A673 (cell line): ENCODE measurements at regions not wholly inside any gene's neighbourhood (a gene's known extent, or its start where the extent isn't known, plus 50 kb on each side); places are given as distances from the start of the nearest gene placed in this dataset.

ENCODE experiments used
- BruUV-seq: library from RNA; stranded (reverse); fragments of 400-500 nt; replicated peaks from 2 replicates; lab custom pipeline; 2021; lab: Mats Ljungman, UMichigan
- CTCF ChIA-PET: fragments of 300-600 bp; sonication (Branson Sonifier 250); formaldehyde crosslinking; loops from one replicate; lab custom pipeline; 2022; ENCODE audit warnings: antibody characterized with exemption; lab: Charles Lee
- POLR2A ChIA-PET: fragments of 300-600 bp; sonication (Branson Sonifier 250); formaldehyde crosslinking; loops from one replicate; lab custom pipeline; 2022; ENCODE audit warnings: antibody characterized with exemption; ENCODE audit not compliant: low non-redundant PET; lab: Charles Lee
- DNase-seq: peaks from one replicate; pipeline ENCODE4 v3.0.0-alpha.2; 2015; ENCODE audit warnings: low spot score
- H3K27ac ChIP-seq: fragments of 200-600 bp; sonication (generic); 2 replicates; pipeline ENCODE4 v1.5.1; 2016; ENCODE audit warnings: mixed run types, low read depth, mild to moderate bottlenecking, mixed read lengths, antibody characterized with exemption, low read length; ENCODE audit not compliant: poor library complexity, severe bottlenecking
- H3K27me3 ChIP-seq: fragments of 200-600 bp; sonication (generic); replicated peaks from 2 replicates; pipeline ENCODE4 v1.6.1; 2017; ENCODE audit warnings: mixed run types, low read depth, mild to moderate bottlenecking, mixed read lengths, antibody characterized with exemption, low read length; ENCODE audit not compliant: insufficient read depth, poor library complexity
- H3K36me3 ChIP-seq: fragments of 200-600 bp; sonication (generic); 2 replicates; pipeline ENCODE4 v1.6.1; 2016; ENCODE audit warnings: mixed run types, mild to moderate bottlenecking, mixed read lengths, antibody characterized with exemption, low read length; ENCODE audit not compliant: insufficient read depth, poor library complexity, severe bottlenecking
- H3K4me1 ChIP-seq: fragments of 200-600 bp; sonication (generic); 2 replicates; pipeline ENCODE4 v1.6.1; 2017; ENCODE audit warnings: mixed run types, mild to moderate bottlenecking, mixed read lengths, antibody characterized with exemption, low read length; ENCODE audit not compliant: insufficient read depth, poor library complexity, severe bottlenecking
- H3K4me3 ChIP-seq: fragments of 200-600 bp; sonication (generic); 2 replicates; pipeline ENCODE4 v1.5.1; 2016; ENCODE audit warnings: low read depth, mixed run types, mild to moderate bottlenecking, mixed read lengths, low read length; ENCODE audit not compliant: poor library complexity, severe bottlenecking
- H3K9me3 ChIP-seq: fragments of 200-600 bp; sonication (generic); 2 replicates; pipeline ENCODE4 v1.6.1; 2016; ENCODE audit warnings: mixed run types, low read depth, mild to moderate bottlenecking, mixed read lengths, antibody characterized with exemption, low read length; ENCODE audit not compliant: poor library complexity, severe bottlenecking
- CTCF ChIP-seq: fragments of 300-800, 200-600 bp; sonication (generic); conservative IDR thresholded peaks from 2 replicates; pipeline ENCODE4 v1.5.1; 2017; ENCODE audit warnings: low read depth, mild to moderate bottlenecking, antibody characterized with exemption, low read length, moderate library complexity, mixed read lengths
- EZH2 ChIP-seq: fragments of 200-600 bp; sonication (generic); IDR thresholded peaks from 2 replicates; pipeline ENCODE4 v1.6.1; 2017; ENCODE audit warnings: borderline replicate concordance, low read depth, mild to moderate bottlenecking, mixed read lengths, antibody characterized with exemption, low read length; ENCODE audit not compliant: poor library complexity, severe bottlenecking
- intact Hi-C: fragments of 100-400 bp; cut with micrococcal nuclease; formaldehyde crosslinking; loops from one replicate; pipeline ENCODE4 v1.10.0; 2022; ENCODE audit not compliant: unreplicated experiment

GRCh38 chr1:4140821-4141220, 240.7 kb upstream of the C1orf174 start:
- ChIA-PET POLR2A (no interaction called here), CTCF (no interaction called here)
- H3K27me3 ChIP-seq = peaks cover 13% of the 10 kb centered on the region
- DNase-seq = no peak
- intact Hi-C loops = no loop called here
- no peaks in the 10 kb centered on the region for H3K4me1 ChIP-seq
- TF ChIP-seq CTCF (no peak), EZH2 (no peak)
- no peaks in the 10 kb centered on the region for H3K36me3 ChIP-seq
- no TSS peak for BruUV-seq
- H3K9me3 ChIP-seq = peaks cover 4% of the 10 kb centered on the region
- no peak overlapping the region for H3K4me3 ChIP-seq
- no peak overlapping the region for H3K27ac ChIP-seq

GRCh38 chr1:4144349-4144971, 244.4 kb upstream of the C1orf174 start:
- ChIA-PET POLR2A (no interaction called here), CTCF (no interaction called here)
- Histone ChIP-seq H3K36me3 (no peaks in the 10 kb centered on the region), H3K27me3 (peaks cover 10% of the 10 kb centered on the region), H3K9me3 (no peaks in the 10 kb centered on the region), H3K4me3 (no peak overlapping the region), H3K4me1 (no peaks in the 10 kb centered on the region), H3K27ac (no peak overlapping the region)
- no peak for DNase-seq
- no TSS peak for BruUV-seq
- TF ChIP-seq EZH2 (no peak), CTCF (no peak)
- intact Hi-C loops = no loop called here

- Histone ChIP-seq H3K4me1 (no peaks in the 10 kb centered on the region), H3K36me3 (no peaks in the 10 kb centered on the region), H3K27ac (no peak overlapping the region), H3K27me3 (peaks cover 18% of the 10 kb centered on the region), H3K4me3 (no peak overlapping the region), H3K9me3 (no peaks in the 10 kb centered on the region)
- POLR2A ChIA-PET = no interaction called here
- intact Hi-C loops = no loop called here
- BruUV-seq = no TSS peak
- DNase-seq = no peak
- CTCF ChIA-PET = no interaction called here
- no peak for TF ChIP-seq CTCF
- no peak for TF ChIP-seq EZH2
These were observed 246.0 kb upstream of the C1orf174 start for GRCh38 chr1:4146101-4146500.
